Cardiac muscle cell (in vitro differentiated cells and primary cell): ENCODE measurements at regions not wholly inside any gene's neighbourhood (a gene's known extent, or its start where the extent isn't known, plus 50 kb on each side); places are given as distances from the start of the nearest gene placed in this dataset.
A peak's percentile ranks its signal among the peaks of the same experiment; 100 is the strongest.

Source experiments
- DNase-seq, 2 donors: peaks; one replicate each; pipeline versions ENCODE4 v3.0.0 to v3.0.0-alpha.2; 2010 to 2017; ENCODE audit warnings: low read depth in 1 of 2, low spot score in 1 of 2
- H3K27ac ChIP-seq: fragments of 200-600 bp; sonication (generic); 2 replicates; pipeline ENCODE4 v1.5.1; 2016
- H3K27me3 ChIP-seq: fragments of 200-600 bp; sonication (generic); 2 replicates; pipeline ENCODE4 v1.6.0; 2016; ENCODE audit warnings: control low read depth
- H3K36me3 ChIP-seq: fragments of 200-600 bp; sonication (generic); 2 replicates; pipeline ENCODE4 v1.5.1; 2016; ENCODE audit warnings: control low read depth
- H3K4me1 ChIP-seq: fragments of 200-600 bp; sonication (generic); 2 replicates; pipeline ENCODE4 v1.8.1; 2017; ENCODE audit warnings: low read depth, mild to moderate bottlenecking, mixed run types
- H3K4me3 ChIP-seq: fragments of 200-600 bp; sonication (generic); 2 replicates; pipeline ENCODE4 v1.5.1; 2016; ENCODE audit warnings: mild to moderate bottlenecking
- H3K9me3 ChIP-seq: fragments of 200-600 bp; sonication (generic); 2 replicates; pipeline ENCODE4 v1.5.1; 2017; ENCODE audit warnings: low read depth, mild to moderate bottlenecking, control low read depth
- TF ChIP-seq, protein P1 (sequence below): IDR thresholded peaks from 2 replicates; pipeline ENCODE4 v1.5.1; 2012; ENCODE audit warnings: low read depth, mild to moderate bottlenecking, low read length

DNA sequence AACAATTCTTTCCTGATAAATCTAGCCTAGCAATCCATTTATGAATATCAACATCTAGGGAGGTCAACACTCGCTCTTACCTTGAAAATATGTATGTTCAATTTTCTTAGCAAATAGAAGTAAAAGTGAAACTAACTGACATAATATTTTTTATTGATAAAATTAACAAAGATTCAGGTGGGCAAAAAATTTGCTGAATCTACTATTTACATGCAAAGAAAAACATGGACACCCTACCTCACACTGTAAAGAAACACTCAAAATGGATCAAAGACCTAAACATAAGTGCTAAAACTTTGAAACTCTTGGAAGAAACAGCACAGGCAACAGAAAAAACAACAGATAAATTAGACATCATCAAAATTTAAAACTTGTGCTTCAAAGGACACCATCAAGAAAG is 151.6 kb upstream of the MYRIP start:
- TF ChIP-seq, protein P1, sequence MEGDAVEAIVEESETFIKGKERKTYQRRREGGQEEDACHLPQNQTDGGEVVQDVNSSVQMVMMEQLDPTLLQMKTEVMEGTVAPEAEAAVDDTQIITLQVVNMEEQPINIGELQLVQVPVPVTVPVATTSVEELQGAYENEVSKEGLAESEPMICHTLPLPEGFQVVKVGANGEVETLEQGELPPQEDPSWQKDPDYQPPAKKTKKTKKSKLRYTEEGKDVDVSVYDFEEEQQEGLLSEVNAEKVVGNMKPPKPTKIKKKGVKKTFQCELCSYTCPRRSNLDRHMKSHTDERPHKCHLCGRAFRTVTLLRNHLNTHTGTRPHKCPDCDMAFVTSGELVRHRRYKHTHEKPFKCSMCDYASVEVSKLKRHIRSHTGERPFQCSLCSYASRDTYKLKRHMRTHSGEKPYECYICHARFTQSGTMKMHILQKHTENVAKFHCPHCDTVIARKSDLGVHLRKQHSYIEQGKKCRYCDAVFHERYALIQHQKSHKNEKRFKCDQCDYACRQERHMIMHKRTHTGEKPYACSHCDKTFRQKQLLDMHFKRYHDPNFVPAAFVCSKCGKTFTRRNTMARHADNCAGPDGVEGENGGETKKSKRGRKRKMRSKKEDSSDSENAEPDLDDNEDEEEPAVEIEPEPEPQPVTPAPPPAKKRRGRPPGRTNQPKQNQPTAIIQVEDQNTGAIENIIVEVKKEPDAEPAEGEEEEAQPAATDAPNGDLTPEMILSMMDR: no peak
- no peaks in the 10 kb centered on the region for H3K9me3 ChIP-seq
- H3K27me3 ChIP-seq: no peaks in the 10 kb centered on the region

DNA sequence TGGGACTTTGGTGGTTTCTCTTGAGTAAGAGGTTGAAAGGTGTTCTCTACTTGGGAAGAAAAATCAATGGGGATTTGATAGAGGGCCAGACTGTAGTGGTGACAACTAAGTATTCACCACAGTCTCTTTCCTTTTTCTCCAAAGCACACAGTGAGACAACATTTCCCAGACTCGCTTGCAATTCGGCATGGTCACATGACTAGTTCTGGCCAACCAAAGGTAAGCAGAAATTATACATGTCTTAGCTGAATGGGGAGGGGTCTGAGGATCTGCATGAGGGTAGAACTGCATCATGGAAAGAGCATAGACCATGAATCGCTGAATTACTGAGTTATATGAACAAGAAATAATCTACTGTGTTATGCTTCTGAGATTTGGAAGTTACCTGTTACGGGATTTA is 144.5 kb upstream of the MYRIP start:
- H3K9me3 ChIP-seq: no peaks in the 10 kb centered on the region
- TF ChIP-seq, protein P1: no peak
- H3K27ac ChIP-seq: no peak overlapping the region
- no peaks in the 10 kb centered on the region for H3K27me3 ChIP-seq
- H3K4me3 ChIP-seq: no peak overlapping the region
- H3K36me3 ChIP-seq: no peaks in the 10 kb centered on the region
- no peak for DNase-seq
- no peaks in the 10 kb centered on the region for H3K4me1 ChIP-seq

More for the DNA sequence above, 151.6 kb upstream of the MYRIP start:
- H3K36me3 ChIP-seq: no peaks in the 10 kb centered on the region
- H3K4me1 ChIP-seq: no peaks in the 10 kb centered on the region
- no peak overlapping the region for H3K4me3 ChIP-seq
- no peak for DNase-seq
- no peak overlapping the region for H3K27ac ChIP-seq

DNA sequence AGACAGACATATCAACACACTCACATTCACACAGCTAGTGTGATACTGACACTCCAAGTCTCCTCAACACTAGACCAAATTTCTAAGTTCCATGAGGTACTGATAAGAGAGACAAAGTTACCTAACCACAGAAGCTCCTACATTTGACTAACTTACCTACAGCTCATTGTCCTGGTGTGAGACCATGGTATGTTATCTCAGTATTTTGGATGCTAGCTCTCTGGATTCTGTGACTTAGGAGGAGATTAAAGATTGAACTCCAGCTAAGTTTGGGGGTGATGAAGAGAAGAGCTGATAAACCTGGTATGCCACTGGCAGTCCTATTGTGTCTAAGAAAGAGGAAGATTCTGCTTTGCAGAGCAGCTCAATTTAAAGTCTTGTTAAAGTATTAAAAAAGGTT is 144.0 kb upstream of the MYRIP start:
- TF ChIP-seq, protein P1: no peak
- DNase-seq: no peak
- no peaks in the 10 kb centered on the region for H3K4me1 ChIP-seq
- H3K9me3 ChIP-seq: no peaks in the 10 kb centered on the region
- no peak overlapping the region for H3K4me3 ChIP-seq
- no peaks in the 10 kb centered on the region for H3K27me3 ChIP-seq
- no peaks in the 10 kb centered on the region for H3K36me3 ChIP-seq
- no peak overlapping the region for H3K27ac ChIP-seq

DNA sequence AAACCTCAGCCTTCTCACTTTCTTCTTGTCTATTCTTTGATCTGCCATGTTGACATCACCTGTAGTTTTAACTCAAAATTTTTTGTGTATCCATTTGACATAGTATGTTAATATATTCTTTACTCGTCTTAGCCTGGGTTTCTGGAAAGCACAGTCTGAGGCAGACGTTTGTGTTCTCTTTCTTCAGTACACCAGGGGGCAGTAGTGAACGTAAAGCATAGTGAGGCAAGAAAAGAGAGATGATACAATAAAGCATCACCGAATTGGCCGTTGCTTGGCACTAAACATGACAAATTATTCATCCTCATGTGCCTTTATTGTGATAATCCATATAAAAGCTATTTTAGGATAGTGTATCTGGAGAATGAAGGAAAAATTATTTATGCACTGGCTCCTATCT is 141.0 kb upstream of the MYRIP start:
- peak; percentile 55 to 76 for DNase-seq
- TF ChIP-seq, protein P1: peak; percentile 79

DNA sequence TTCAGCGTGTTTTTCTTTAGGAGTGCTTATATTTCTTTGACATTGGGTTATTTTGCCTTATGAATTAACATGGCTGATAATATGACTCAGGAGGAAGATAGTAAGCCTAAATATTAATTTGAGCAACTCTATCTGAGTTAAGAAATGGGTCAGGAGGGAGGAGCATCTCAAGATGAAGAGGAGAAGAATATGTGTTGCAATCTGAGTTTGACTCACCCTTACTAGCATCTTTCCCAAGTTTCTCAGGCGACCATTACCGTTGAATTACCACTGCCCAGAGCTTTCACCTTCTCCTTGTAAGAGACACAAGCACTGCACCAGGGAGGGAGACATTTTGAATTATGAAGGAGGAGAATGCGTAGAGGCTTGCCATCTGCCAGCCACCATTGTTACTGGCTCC is 138.3 kb upstream of the MYRIP start:
- H3K9me3 ChIP-seq: no peaks in the 10 kb centered on the region
- no peaks in the 10 kb centered on the region for H3K36me3 ChIP-seq
- H3K27ac ChIP-seq: no peak overlapping the region
- no peaks in the 10 kb centered on the region for H3K4me1 ChIP-seq
- peak in 1 of 2 donors; percentile 56 for DNase-seq
- no peaks in the 10 kb centered on the region for H3K27me3 ChIP-seq
- no peak overlapping the region for H3K4me3 ChIP-seq
- TF ChIP-seq, protein P1: no peak

More for the DNA sequence above, 141.0 kb upstream of the MYRIP start:
- H3K4me1 ChIP-seq: no peaks in the 10 kb centered on the region
- no peak overlapping the region for H3K27ac ChIP-seq
- H3K4me3 ChIP-seq: no peak overlapping the region
- no peaks in the 10 kb centered on the region for H3K9me3 ChIP-seq
- H3K27me3 ChIP-seq: no peaks in the 10 kb centered on the region
- no peaks in the 10 kb centered on the region for H3K36me3 ChIP-seq

DNA sequence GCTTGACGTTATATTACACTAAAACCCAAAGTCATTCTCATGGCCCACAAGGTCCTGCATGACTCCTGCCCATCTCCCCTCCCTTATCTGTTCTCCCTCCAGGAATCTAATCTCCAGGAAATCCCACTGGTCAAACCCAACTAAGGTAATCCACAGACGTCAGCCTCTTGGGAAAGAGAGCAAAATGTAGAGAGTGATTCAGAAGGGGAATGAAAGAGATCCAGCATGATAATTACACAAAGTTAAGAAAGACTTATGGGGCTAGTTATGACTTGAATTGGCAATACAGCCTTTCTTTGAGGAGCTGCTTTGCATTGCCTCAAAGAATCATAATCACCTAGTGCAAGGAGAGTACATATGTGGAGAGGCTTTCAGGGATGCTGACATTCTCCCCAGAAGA is 137.8 kb upstream of the MYRIP start:
- H3K9me3 ChIP-seq: no peaks in the 10 kb centered on the region
- H3K27me3 ChIP-seq: no peaks in the 10 kb centered on the region
- peak in 1 of 2 donors; percentile 34 for DNase-seq
- H3K4me1 ChIP-seq: no peaks in the 10 kb centered on the region
- no peaks in the 10 kb centered on the region for H3K36me3 ChIP-seq
- no peak overlapping the region for H3K4me3 ChIP-seq
- H3K27ac ChIP-seq: no peak overlapping the region
- TF ChIP-seq, protein P1: no peak
